C4-2B (cell line): ENCODE measurements at regions not wholly inside any gene's neighbourhood (a gene's known extent, or its start where the extent isn't known, plus 50 kb on each side); places are given as distances from the start of the nearest gene placed in this dataset.

ENCODE experiments used
- H3K27ac ChIP-seq: fragments of 450-650 bp; 2 replicates; pipeline ENCODE4 v1.5.1; 2017
- ZFX ChIP-seq: fragments of 450-650 bp; IDR thresholded peaks from 2 replicates; pipeline ENCODE4 v1.6.1; 2017
- TF ChIP-seq, protein P1 (sequence below): fragments of 450-650 bp; conservative IDR thresholded peaks from 2 replicates; pipeline ENCODE4 v1.5.1; 2017; ENCODE audit warnings: mild to moderate bottlenecking

DNA sequence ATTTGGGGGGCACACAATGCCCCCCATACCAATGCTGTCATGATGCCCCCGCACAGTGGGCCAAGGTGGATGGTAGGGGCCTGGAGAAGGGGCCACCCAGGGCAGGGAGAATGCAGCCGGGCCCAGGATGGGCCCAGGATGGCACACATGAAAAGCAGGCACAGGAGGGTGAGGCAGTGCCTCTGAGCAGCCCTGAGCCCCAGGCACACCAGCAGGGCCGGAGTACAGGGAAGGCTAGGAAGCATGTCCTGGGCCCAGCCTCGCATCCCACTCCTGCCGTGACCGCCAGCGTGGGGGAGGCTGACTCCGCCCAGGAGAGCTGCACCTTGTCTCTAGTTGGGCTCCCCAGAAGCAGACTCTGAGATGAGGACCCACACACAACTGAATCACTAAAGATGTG lies 59.3 kb upstream of the TMEM72 start:
- TF ChIP-seq ZFX, result no peak
- TF ChIP-seq, protein P1, sequence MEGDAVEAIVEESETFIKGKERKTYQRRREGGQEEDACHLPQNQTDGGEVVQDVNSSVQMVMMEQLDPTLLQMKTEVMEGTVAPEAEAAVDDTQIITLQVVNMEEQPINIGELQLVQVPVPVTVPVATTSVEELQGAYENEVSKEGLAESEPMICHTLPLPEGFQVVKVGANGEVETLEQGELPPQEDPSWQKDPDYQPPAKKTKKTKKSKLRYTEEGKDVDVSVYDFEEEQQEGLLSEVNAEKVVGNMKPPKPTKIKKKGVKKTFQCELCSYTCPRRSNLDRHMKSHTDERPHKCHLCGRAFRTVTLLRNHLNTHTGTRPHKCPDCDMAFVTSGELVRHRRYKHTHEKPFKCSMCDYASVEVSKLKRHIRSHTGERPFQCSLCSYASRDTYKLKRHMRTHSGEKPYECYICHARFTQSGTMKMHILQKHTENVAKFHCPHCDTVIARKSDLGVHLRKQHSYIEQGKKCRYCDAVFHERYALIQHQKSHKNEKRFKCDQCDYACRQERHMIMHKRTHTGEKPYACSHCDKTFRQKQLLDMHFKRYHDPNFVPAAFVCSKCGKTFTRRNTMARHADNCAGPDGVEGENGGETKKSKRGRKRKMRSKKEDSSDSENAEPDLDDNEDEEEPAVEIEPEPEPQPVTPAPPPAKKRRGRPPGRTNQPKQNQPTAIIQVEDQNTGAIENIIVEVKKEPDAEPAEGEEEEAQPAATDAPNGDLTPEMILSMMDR, result no peak

DNA sequence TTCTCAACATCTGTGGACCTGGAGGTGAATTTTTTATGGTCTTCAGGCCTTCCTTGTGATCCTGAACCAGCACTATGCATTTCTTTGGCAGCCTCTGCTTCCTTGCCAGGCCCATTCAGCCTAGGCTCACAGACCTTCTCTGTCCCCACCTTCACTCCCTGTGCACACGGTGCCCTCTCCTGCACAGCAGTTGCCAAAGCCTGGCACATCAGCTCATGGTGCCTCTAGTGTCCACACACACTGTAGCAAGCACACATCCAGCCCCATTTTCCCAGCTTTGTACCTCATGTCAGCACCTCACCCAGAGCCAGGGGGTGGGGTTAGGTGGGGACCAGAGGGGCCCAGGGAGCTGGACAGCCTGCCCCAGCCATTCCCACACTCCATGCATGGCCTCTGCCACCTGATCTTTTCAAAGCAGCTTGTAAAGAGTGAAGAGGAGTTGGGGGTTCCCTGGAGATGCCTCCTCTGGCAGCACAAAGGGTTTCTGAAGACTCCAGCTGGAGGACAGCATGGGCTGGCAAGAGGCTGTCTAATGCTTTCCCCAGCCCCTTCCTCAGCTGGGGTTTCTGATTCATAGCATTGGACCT lies 57.9 kb upstream of the TMEM72 start:
- no peak for TF ChIP-seq ZFX
- TF ChIP-seq, protein P1, result peak; percentile 54
- no peak overlapping the region for H3K27ac ChIP-seq

More for the DNA sequence above, 59.3 kb upstream of the TMEM72 start:
- no peak overlapping the region; the same call in 1 of the 2 replicates for H3K27ac ChIP-seq

DNA sequence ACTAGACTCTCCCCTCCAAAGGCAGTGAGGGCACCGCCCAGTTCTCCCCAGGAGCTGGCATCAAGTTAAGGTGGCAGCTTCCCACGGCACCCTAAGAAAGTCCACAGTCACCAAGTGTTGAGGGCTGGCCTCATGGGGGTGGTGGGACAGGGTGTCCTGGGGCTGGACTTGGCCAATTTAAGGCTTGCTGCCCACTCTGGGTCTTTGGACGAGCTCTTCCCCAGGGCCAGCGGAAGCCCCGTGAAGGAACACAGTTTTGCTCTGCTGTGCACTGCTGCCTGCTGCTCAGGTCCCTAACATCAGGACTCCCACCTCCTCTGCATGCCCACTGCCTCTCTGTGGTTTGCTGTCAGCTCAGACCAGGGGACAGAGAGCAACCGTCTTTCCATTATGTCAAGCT lies 57.3 kb upstream of the TMEM72 start:
- H3K27ac ChIP-seq, result no peak overlapping the region
- TF ChIP-seq, protein P1, result no peak
- no peak for TF ChIP-seq ZFX

DNA sequence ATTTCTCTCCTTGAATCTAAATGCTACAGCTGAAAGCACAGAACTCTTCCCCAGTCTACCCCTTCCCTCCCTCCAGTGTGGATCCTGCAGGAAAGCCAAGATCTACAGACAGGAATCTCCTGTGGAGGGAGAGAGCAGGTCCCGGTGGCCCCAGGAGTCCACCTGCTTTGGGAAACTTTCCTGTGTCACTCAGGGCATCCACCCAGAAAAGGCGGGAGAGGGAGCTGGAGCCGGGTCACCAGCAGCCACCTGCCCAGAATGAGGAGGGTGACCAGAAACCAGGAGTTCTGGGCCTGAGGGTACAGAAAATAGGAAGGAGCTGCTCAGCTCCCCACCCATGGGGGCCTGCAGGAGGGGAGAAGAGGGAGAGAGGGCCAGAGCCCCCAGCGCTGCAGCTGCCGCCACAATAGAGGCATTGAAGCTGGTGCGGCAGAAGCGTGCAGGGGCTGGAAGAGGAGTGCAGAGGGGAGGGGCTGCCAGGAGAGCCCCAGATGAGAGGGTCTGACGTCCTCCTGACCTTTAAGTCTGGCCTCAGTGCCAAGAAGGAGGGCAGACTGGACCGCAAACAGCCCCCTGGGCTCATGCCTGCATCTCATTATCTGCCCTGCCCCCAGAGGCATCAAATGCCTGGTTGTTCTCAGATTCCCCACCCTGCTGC lies 56.3 kb upstream of the TMEM72 start:
- no peak for TF ChIP-seq ZFX
- TF ChIP-seq, protein P1, result no peak
- H3K27ac ChIP-seq, result no peak overlapping the region

DNA sequence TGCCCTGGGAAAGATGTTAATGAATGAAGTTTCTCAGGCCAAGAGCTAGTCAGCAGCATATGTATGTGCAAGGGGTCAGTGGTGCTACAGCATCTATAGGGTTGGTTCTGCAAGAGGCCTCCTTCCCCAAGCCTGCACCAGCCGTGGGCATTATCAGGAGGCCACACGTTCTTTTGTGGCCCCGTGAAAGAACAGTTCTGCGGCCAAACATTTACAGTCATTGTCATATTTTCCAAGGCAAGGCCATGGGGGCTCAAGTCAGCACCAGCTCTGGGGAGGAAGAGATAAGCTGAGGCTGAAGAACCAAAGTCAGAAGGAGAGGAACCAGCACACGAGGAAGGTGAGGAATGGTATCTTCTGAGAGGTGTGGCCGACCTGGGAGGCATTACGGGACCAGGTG lies 54.4 kb upstream of the TMEM72 start:
- no peak for TF ChIP-seq ZFX
- TF ChIP-seq, protein P1, result no peak
- no peak overlapping the region for H3K27ac ChIP-seq

DNA sequence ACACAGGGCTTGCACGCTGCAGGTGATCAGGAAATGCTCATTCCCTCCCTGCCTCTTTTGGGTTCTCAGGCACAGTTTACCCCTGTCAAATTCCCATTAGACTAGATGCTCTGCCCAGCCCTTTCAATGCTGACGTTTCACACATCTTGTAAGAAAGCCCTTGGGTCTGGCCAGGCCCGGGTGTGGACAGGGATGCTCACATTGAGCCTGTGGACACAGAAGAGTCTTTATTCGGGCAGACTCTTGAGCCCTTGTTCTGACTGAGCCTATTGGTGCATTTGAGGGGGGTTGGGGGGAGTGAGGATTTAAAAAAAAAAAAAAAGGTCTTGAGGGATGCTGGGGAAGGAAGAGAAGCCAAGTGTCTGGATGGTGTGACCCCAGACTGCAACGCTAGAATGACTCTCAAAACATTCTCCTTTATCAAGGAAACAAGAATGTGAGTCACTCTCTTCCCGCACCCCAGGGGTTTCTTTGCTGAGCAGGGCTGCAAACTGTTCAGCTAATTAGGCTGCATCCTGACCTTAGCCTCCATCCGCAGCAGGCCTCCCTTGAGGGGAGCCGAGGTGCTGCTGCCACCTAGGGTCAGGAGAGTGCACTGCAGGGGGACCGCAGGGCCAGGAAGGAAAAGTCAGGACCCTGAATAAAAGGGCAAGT lies 53.6 kb upstream of the TMEM72 start:
- H3K27ac ChIP-seq, result no peak overlapping the region
- TF ChIP-seq ZFX, result no peak
- TF ChIP-seq, protein P1, result peak; percentile 99

DNA sequence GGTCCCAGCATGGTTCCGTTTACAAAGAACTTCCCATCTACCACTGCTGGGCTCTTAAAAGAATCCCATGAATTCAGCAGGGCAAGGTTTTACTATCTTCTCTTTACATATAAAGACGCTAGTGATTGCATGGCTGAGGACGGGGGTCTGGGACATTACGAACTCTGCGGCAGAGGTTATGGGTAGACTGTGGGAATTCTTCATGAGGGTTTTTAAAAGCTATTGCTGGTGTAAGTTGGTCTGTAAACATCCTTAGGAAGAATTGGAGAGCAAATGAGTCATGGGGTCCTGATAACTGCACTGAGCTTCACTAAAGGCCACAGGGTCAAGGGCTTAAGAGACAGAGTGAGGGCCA lies 53.1 kb upstream of the TMEM72 start:
- TF ChIP-seq, protein P1, result peak; percentile 69
- no peak for TF ChIP-seq ZFX
- H3K27ac ChIP-seq, result no peak overlapping the region
